CD4-positive, alpha-beta T cell treated with Interleukin-10 for 1 hour (primary cell): ENCODE measurements at regions not wholly inside any gene's neighbourhood (a gene's known extent, or its start where the extent isn't known, plus 50 kb on each side); places are given as distances from the start of the nearest gene placed in this dataset.

Experiments
- DNase-seq: peaks from one replicate; pipeline ENCODE4 v3.0.0-alpha.2; 2020

DNA sequence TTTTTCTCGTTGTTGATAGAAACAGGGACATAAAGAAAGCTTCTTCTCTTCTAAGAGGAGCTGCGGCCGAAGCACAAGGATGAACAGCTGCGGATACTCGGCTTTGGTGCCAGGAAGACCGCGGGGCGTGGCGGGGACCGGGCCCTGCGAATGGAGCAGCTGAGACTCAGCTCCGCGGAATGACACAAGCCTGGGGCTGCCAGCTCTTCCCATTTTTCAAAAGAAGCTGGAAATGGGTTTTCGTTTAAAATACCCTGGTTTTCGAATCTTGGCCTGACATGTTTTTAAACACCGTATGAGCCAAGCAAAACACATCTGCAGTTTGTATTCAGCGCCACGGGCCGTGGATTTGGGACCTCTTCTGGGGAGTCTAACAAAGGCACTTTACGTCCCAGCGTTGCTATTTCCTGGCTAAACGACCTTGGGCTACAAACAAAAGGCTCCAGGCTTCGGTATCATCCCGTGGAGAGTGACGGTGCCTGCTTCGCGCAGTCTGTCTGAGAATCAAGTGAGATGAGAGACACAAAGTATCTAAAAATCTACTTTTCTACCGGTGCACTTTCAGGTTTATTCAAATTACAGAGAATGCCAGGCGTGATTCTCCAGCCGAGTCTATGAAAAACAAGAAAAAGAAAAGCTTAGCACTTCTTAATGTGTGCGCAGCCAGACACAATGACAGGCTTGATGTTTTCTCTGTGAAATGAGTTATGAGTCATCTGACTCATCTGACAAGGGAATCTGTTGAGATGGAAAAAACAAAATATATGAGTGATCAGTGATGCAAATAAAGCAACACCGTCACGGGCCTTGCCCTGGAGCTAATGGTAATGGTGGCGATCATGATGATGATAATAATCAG lies 114.0 kb upstream of the TMEM132D start:
- DNase-seq: no peak

- DNase-seq: no peak
These were observed 114.8 kb upstream of the TMEM132D start for GRCh38 chr12:130018614-130019013.

DNA sequence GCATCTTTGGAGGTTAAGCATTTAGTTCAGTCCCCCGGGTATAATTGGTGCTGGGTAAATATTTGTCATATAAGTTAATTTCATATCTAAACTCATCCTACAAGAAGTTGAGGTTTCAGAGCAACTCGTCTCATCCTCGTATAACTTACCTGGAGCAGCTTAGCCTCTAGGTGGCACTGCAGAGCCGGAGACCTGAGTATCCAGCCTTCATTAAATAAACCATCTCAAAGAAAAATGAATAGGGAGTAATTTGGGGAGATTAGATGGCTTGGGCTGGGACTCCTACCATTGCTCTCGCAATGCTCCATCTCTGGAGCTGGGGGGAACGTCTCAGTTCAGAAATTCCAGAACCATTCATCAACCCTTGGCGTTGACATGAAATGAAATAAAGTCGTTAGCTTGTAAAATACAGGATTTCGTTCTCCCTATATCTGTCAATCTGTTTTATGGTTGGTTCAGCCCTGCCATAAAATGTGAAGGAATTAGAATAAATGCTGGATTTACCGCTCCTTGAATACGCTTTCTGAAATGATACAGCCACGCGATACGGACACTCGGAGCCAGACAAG lies 122.9 kb upstream of the TMEM132D start:
- peak; percentile 9 for DNase-seq

DNA sequence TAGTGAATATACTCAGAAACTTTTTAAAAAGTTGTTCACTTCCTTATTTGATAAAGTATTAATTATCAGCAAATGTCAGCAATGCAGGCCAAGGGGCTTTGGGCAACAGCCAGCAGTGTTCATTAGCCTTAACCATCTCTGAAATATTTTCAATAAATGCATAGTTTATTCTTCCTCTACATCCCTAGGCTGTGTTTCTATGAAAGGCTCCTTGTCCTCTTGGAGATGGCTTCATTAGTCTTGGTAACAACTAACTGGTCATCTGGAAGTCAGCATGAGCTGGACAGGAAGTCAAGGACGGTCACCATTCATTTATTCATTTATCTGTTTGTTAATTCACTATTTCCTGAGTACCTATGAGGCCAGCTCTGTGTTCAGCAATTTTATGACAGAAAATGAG lies 124.0 kb upstream of the TMEM132D start:
- DNase-seq: no peak

GRCh38 chr12:130029151-130029550 lies 125.3 kb upstream of the TMEM132D start:
- no peak for DNase-seq

GRCh38 chr12:130031041-130031440 lies 127.2 kb upstream of the TMEM132D start:
- DNase-seq: no peak

- peak; percentile 44 for DNase-seq
These were observed 127.9 kb upstream of the TMEM132D start for GRCh38 chr12:130031571-130032189.

DNA sequence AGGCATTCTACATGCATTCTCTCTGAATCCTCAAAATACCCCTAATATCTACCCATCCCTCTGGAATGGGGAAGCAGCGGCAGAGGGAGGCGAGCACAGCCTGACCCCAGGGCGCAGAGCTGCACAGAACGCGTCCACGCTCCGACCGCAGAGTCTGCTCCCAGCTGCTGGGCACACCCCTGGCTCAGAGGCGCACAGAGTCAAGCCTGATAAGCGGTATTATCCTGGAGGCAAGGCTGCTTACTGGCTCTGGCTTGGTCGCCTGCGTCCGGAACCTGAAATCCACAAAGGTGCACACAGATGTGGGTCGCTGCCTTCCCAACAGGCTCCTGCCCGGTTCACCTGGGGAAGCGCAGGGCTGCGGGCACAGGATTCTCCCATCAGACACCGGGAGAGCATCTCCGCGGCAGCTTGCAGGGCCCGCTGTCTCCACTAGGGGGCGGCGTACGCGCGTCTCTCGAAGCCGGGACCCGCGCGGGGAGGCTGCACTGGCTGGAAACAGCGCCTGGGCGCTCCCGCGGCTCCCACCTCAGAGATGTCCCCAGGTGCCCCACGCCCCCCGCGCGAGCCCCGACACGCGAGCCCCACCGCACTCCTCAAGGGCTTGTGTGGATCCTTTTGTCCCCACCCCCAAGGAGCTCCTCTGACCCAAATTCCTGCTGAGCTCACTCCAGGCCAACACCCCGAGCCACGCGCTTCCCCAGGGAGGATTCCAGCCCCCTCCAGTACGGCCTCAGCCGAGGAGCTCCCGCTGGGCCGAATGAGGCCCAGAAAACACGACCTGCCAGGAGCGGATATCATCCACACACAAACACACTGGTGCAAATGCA lies 120.1 kb upstream of the FZD10 start:
- DNase-seq: no peak

DNA sequence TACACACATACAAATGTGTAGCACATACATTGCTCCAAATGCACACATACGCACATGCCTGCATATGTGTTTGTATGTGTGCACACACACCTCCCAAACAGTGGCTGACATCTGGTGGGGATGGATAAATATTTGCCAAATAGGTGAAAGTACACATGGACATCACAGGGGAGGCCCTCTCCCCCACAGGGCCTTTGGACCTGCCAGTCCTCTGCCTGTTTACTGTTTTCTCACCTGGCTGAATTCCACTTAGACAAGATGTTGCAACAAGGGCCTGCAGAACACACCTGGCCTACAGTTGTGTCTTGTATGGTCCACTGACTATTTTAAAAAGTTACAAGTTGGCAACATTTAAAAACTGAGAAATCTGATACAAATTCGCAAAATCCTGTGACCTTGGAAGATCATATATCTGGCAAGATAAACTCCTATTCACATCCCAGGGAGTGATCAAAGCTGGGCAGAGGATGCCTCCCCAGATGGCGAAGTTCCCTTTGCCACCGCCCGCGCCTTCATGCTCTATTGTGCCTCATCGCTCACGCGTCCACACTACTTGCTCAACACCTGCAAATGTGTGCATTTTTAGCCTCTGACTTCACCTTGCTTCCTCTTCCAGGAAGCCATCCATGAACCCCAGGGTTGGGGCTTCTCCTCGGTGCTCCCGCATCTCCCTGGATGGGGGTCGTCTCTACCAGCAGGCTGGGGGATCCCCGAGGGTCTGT lies 118.4 kb upstream of the FZD10 start:
- DNase-seq: no peak

GRCh38 chr12:130044991-130045621 lies 117.2 kb upstream of the FZD10 start:
- DNase-seq: no peak

- no peak for DNase-seq
These were observed 112.6 kb upstream of the FZD10 start for GRCh38 chr12:130049666-130050065.

DNA sequence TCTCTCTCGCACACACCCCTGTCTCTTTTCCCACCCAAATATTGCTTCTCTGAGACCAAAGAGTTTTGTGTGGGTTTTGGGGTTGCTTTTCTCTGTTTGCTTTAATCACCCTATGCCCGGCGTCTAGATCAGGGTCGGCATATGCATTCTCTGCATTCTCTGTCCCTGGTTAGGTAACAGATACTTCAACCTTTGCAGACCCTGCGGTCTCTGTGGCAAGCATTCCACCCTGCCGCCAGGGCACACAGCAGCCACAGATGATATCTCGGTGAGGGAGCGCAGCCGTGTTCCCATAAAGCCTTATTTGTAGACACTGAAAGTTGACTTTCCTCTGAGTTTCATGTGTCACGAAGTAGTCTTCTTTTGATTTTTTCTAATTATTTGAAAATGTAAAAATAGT lies 110.4 kb upstream of the FZD10 start:
- DNase-seq: no peak

DNA sequence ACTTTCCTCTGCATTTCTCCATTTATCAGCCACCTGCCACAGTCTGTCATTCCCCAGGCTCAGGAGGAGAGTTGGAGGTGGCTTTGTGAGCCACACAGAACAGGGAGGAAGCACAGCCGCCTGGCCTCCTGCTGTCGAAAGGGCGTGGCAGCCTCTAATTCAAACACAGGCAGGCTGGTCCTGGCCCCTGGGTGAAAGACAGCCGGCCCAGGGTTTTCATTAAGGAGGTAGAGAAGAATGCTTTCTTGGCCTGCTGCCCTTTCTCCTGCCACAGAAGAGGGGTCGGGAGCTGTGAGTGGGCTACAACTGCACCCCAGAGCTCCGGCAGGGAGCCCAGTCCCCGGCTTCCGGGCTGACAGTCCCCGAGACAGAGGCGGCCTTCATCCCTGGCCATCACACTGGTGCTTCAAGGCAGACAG lies 108.6 kb upstream of the FZD10 start:
- no peak for DNase-seq

GRCh38 chr12:130054803-130055202 lies 107.5 kb upstream of the FZD10 start:
- no peak for DNase-seq

GRCh38 chr12:130058926-130059472 lies 103.3 kb upstream of the FZD10 start:
- no peak for DNase-seq

DNA sequence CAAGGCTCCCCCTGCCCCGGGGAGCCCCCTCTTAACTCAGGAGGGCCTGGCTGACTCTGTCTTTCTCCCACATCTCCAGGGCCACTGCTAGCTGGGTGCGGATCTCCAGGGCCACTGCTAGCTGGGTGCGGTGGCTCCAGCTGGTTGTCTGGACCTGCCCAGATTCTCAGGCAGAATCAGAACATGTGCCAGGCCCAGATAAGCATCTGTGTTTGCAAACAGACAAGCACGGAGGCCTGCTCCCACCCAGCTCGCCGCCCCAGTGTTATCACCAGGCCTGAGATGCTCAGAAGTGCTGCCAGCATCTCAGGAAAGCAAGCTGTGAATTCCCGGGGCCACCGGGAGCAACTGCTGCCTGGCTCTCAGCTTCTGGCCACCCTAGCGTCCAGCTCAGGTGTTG lies 98.4 kb upstream of the FZD10 start:
- DNase-seq: no peak

GRCh38 chr12:130064999-130065398 lies 97.3 kb upstream of the FZD10 start:
- no peak for DNase-seq

- no peak for DNase-seq
These were observed 95.5 kb upstream of the FZD10 start for GRCh38 chr12:130066742-130067141.

- DNase-seq: no peak
These were observed 93.5 kb upstream of the FZD10 start for GRCh38 chr12:130068741-130069140.

- DNase-seq: no peak
These were observed 92.1 kb upstream of the FZD10 start for GRCh38 chr12:130070126-130070611.

DNA sequence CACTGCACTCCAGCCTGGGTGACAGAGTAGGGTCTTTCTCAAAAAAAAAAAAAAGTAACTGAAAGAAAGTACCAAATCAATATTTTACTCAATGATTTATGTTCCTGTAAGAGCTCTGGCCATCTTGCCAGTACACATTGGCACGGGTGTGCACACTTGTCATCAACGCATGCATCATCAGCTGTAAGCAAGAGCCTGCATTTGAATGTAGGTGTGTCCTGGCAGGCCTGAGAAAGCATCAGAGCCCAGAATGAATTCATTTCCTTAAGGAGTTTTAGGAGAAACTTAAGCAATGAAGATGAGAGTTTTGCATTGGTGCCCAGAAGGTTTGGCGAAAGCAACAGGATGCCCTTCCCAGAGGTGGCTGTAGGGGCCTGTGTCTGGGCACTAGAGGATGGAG lies 88.5 kb upstream of the FZD10 start:
- no peak for DNase-seq
